ENCODE measurements at regions not wholly inside any gene's neighbourhood (a gene's known extent, or its start where the extent isn't known, plus 50 kb on each side); places are given as distances from the start of the nearest gene placed in this dataset.

- no peak for TF ChIP-seq CTCF (IDR thresholded peaks at IDR 0.05)
- TF ChIP-seq ZFX (IDR thresholded peaks at IDR 0.05; ENCODE audit: borderline replicate concordance): no peak
Observed at GRCh38 chr5:124649491-124650146, 96.8 kb downstream of the ZNF608 start.

Measured in 22Rv1 (cell line).